ENCODE measurements at regions not wholly inside any gene's neighbourhood (a gene's known extent, or its start where the extent isn't known, plus 50 kb on each side); places are given as distances from the start of the nearest gene placed in this dataset.

DNA sequence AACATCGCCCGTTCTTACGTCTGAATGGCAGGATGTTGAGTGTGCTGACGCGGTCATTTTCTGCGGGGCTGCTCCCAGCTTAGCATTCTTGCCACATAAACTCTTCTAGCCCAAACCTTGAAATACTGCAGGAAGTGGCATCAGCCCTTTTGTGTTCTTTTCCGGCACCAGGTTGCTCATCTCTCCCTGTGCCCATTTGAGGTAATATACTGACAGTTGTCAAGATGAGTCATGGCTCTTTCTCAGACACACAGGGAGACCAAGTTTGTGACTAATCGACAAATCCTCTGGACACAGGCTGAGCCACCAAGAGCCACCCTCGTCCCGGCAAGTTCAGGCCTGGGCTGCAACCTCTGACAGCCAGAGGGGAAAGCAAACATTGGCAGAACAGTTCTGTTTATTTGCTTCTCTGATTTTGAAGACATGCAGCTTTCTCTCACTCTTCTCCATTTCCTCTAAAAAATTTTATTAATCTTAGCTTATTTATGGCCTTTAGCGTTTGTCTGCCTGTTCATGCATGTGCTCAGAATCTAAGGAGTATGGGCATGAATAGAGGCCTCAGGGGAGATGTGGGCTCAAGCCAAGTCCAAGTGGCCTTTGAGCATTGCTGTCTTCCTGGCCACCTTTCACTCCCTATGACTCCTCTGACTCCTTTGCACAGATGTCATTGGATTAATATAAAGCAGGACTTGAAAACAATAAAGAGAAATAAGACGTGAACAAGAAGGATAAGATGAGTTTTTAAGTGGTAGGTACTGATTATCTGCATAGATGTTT is 328.2 kb upstream of the JAG1 start:
- peak; percentile 84 for DNase-seq

DNA sequence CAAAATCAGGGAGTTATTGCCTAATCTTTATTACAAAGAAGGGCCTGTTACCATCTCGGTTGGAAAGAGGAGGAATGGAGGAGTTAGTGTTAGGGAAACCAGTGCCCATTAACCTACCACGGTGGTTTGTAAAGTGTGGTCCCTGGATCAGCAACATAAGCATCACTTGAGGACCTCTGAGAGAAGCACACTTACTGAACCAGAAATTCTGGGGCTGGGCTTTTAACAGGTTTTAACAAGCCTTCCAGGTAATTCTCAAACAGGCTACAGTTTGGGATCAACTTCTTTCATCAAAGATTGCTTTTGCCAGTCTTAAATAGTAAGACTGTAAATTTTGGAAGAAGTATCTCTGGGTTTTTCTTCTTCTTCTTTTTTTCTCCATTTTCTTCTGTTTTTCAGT is 329.5 kb upstream of the JAG1 start:
- no peak for DNase-seq

DNA sequence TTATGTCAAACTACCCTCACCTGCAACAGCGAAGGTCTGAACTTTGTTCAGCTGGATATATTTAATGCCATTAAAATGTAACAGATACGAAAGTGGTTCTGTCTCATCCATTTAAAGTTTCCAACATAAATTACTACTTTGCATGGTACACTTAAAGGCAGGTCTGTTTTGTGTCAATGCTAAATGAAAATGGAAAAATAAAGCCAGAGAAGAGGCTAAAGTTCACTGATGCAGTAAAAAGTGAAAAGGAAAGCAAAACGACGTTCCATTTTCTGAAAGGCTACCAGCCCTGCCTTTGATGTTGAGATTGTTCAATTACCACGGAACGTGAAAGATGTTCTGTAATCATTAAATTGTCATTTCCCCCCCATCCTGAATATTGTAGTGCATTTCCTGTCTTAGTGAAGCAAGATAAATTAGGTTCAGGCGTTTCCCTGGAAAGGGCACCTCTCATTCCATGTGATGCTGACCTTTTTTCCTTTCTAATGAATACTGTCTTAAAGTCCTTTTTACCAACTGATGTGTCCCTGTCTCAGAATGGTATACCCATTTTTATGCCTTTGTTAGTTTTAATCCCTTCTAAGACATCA is 334.7 kb upstream of the JAG1 start:
- DNase-seq, result no peak

DNA sequence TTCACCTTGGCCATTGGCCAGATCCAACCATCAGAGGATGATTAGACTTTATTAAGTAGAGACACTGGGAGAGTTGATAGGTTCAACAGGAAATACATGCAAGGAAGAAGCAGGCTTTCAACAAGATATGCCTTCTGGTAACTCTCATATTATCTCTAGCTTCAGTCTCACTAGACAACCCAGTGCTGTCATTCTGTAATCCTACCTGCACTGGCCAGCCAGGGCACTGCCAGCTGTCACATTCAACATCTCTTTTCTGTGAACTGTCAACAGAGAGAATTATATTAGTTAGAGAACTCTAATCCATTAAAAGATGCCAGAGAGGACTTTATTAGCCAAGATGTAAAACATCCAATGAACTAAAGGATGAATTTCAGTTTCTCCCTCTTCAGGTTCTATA is 337.9 kb upstream of the JAG1 start:
- no peak for DNase-seq

DNA sequence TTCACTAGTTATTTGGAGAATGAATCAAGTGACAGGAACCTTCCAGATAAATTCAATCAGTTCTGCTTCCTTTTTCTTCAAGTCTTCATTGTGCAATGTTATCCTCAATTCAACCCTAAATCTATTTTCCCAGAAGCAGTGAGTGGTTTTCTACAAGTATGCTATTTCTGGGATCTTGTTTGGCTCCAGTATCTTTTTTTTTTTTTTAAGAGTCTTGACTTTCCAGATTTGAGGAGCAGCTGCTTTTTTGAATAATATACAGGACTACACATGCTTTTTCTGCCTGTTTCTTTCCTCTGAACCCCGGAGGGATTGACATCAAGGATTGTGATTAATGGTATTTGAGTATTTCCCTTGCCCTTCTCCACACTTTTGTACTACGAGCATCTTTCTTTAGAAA is 339.2 kb upstream of the JAG1 start:
- DNase-seq, result peak; percentile 23

DNA sequence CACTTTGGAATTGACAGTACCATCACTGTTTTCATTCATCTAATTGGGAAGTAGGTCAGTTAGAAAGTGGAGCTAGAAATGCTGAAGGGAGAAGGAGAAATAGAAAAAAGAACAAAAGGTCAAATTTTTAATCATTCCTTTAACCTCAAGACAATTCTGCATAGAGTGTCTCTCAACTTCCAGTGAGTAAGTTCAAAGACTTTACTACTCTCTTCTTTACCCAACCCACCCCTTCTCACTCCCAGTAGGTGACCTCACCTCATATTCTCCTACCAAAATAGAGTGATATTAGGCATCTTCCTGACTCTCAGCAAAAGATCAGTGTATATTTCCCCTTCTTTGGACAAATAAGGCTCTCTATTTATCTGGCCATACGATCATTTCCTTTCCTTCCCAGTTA is 340.0 kb upstream of the JAG1 start:
- DNase-seq, result no peak

DNA sequence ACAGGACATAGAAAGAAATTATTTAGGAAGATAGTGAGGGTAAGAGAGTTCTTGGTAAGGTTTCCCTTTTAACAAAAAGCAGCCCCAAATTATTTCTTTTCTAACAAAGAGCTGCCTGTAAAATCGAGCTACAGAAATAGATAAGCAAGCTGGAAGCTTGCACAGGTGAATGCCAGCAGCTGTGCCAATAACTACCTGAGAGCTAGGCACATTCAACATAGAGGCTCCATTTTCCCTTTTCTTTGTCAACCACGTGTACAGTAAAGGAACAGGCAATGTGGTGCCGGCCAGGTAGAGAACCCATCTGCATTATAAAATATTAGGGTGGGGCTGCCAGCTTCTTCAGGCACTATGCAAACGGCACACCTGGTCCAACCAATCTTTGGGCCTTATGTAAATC is 341.6 kb upstream of the JAG1 start:
- no peak for DNase-seq

DNA sequence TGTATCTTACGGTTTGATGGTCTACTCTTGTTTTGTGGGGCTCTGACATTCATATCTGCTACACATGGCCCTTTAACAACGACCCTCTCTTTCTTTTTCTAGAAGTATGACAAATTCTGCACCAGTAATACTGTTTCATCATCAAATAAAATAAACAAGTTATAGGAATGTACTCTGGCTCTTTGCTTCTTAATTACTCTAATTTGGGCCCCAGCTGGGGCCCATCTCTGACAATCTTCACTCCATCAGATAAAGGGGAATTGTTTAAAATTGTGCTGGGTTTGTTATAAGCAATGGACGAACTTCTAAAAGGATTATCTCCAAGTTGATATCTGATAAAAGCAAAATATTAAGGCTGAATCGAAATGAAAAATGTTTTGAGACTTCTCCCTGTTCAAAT is 343.6 kb upstream of the JAG1 start:
- DNase-seq, result no peak

DNA sequence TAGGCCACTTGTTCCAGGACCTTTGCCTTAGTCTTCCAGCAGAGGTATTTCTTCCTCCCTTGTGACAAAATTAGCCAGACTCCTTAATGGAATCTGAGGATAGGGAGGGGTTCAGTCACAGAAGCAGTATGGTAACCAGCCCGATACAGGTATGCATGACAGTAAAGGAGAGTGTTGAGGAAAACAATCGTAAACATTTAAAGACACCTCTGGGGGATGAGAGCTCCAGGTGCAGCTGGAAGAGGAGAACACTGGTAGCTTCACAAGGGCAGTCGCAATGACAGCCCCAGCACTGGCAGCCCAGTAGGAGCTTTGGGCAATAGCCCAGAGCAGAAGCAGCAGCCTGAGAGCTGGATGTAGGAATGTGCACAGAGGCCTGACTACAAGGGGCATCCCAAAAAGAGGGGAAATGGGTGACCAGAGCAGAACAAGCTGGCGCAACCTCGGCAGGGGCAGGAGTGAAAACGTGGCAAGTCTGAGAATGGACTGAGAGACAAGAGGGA is 344.9 kb upstream of the JAG1 start:
- no peak for DNase-seq

DNA sequence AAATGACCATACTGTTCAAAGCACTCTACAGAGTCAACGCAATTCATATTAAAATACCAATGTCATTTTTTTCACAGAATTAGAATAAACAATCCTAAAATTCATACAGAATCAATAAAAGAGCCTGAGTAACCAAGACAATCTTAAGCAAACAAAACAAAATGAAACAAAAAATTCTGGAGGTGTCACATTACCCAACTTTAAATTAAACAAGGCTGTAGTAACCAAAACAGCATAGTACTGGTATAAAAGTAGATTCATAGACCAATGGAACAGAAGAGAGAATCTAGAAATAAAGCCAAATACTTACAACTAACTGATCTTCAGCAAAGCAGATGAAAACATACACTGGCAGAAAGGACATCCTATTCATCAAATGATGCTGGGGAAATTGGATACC is 346.9 kb upstream of the JAG1 start:
- no peak for DNase-seq

DNA sequence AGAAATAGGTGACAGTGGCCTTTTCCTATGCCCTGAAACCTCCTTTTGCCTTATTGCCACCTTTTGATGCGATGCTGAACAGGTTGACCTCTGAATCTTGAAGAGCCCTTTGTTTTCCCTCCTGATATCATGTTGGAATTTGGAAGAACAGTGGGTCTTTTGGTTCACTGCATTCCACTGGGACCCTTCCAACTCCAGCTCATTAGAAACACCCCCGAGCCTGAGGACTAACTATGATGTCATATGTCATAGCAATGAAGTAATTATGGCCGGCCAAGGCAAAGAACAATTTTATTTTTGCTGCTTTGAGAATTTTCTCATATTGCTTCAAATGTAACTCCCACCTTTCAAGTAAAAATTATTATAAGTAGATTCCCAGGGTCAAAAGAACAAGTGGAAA is 353.4 kb upstream of the JAG1 start:
- no peak for DNase-seq

DNA sequence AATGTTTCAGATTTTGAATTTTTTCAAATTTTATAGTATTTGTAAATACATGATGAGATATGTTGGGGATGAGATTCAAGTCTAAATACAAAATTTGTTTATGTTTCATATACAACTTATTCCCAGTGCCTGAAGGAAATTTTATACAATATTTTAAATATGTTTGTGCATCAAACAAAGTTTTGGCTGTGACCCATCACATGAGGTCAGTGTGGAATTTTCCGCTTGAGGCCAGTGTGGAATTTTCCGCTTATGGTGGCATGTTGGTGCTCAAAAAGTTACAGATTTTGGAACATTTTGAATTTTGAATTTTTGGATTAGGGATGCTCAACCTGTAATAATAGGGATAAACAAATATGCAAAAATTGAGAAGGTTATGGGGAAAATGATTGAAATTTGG is 356.6 kb upstream of the JAG1 start:
- DNase-seq, result no peak

DNA sequence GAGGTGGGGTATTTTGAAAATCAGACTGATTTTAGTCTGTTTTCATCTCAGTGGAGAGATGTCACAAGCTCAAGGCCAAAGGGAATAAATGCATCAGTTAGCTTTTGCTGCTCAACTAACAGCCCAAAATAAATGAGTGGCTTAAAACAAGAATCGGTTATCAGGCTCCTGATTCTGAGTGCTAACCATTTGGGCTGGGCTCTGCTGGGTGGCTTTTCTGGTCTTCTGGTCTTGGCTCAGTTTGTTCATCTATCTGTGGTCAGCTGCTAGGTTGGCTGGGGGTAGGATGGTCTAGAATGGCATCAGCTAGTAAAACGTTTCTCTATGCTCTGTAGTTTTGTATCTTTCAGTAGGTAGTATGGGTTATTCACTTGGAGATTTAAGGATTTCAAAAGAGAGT is 357.5 kb upstream of the JAG1 start:
- no peak for DNase-seq

DNA sequence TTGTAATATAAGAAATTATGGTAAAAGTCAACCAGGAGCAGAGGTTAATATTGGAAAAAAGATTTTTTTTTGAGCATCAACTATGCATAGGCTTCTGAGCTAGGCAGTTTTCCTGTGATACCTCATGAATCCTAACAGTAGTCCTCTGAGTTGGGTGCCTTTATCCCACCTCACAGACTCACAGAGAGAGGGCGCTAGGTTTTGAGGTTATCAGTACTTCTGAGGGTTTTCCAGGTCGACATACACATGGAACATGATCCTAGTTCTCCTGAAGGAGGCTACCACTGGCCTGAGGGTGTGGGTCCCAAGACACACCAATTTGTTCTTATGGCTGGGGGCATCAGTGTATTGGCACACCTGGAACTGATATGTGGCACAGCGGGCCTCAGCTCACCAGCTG is 358.8 kb upstream of the JAG1 start:
- no peak for DNase-seq

DNA sequence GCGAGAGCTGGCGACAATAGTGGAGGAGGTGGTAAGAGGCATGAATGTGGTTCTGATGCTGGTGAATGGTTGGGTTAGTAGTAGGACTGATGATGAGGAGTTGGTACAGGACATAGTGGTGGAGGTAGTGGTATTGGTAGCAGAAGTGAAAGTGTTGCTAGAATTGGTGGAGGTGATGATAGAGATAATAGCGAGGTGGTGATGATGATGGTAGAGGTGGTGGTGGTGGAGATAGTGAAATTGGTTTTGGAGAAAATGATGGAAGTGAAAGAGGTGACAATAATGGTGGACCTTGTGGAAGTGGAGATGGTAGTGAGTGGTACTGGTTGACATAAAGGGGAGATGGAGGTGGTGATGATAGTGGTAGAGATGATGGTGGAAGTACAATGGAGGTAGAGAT is 360.2 kb upstream of the JAG1 start:
- no peak for DNase-seq

DNA sequence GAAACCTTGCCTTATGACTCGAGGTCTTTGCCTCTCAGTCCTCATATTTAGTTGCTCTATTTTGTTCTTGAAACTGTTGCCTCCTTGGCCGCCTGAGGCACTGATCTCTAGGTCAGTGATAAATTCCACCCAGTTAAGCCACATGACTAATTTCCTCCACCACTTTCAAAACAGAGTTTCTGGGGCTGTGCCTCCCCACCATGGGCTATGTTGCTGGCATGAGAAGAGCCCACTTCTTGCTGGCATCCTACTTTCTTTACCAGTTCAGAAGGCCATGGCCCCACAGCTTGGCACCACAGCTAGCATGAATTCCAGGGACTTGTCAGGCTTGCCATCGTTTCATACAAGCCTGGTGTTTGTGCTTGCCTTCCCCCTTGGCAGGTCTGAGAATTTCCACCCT is 361.4 kb upstream of the JAG1 start:
- no peak for DNase-seq

DNA sequence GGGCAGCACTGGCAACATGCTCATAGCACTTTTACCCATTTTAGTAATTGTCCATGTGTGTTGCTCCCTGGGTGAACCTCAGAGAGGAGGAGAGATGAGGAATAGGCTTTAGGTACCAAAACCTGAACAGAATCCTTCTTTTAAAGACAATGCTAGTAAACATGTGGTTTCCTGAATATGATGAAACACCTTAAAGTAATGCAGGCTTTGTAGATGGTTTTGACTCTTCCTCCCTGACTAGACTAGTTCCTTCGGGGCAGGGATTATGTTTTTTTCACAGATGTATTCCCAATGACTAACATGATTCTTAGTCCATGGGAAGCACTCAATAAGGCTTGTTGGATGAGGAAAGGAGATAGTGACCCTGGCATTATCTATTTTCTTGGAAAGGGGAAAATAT is 367.6 kb upstream of the JAG1 start:
- DNase-seq, result no peak

DNA sequence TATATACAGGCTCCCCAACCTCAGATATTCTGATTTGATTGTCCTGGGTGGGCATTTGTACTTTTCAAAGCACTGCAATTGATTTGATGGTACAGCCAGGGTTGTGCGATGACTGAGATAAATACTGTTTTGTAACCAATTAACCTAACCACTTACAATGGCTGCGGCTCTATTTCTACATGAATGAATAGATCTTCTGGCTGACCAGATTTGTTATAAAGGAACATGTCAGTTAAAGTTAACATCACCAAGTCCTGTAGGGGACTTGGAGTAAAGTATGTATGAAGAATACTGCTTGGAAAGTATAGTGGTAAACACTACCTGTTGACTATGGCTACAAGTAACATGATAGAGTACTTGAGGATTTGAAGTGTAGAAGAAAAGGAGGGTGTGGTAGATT is 369.2 kb upstream of the JAG1 start:
- no peak for DNase-seq

DNA sequence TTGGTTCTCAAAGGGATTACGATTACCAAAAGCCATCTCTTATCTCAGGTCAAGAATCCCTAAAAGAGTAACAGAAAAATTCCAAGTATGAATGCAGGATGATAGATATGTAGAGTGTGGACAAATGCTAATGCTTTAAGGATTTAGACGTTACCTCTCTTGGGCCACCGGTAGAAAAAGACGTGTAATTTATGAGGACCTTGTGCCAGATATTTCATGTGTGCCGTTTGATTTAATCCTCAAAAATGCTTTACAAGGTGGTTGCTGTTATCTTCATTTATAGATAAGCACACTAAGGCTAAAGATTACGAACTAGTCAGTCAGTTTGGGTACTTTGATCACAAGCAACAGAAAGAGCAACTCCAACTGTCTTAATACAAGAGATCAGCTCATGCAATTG is 370.8 kb upstream of the JAG1 start:
- DNase-seq, result no peak

DNA sequence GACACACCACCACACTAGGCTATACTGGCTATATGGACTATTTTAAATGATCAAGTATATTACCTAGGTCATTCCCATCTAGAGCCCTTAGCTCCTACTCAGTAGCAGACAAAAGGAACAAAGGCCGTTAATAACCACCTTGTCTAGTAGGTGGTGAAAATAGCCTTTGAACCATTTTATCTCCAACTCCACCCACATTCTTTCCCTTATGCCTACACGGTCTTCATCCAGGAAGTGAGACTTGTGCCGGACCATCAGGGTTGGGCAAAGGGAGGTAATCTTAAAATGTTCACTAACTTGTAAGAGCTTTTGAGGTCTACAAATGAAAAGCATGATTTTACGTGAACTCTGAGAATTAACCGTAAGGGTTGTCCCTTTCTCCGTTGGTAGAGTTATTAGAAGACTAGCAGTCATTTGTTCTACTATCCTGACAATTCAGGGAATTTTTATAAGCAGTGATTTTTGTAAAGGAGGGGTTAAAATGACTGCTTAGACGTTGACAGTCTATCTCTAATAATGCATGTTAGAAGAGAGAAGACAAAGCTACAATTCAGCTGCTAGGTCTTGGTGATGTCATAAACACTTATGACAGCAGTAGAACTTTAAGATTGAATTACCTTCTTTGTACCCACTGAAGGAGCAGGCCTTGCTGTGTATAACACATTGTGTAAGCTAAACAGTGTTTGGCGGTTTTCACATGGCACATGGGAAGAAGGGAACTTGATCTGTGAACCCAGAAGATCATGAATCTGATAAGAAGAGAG is 371.8 kb upstream of the JAG1 start:
- no peak for DNase-seq

DNA sequence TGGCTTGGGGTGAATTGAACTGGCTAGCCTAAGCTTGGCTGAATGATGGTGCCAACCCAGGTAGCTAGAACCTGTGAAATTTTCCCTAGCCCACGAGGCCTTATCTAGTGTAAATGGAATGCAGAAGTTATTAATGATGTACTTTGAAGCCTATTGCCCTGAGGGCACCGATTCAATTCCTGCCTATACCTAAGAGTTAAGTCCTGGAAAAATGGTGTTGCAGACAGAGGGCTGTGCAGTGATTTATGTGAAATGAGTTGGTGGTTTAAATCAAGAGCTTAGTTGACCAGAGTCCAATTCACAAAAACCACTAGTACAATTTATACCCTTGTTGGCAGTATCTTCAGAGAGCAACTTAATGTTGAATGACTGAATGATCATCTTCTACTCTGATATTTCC is 373.8 kb upstream of the JAG1 start:
- no peak for DNase-seq

DNA sequence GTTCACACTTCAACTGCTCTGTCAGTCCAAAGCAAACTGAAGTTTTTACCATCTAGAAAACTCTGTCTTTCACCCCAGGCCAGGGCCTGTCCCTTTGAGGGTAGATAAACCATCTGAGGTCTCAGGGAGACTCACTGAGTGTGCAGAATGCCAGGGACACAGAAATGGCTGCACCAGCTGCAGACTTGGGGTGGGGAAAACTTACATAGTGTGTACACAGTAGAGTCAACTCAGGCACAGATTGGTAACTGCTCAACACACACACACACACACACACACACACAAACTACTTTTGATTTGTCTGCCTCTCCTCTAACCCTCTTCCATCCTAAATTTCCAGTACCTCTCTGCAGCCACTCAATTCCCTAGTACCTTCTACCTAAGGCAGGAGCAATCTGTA is 374.9 kb upstream of the JAG1 start:
- no peak for DNase-seq

DNA sequence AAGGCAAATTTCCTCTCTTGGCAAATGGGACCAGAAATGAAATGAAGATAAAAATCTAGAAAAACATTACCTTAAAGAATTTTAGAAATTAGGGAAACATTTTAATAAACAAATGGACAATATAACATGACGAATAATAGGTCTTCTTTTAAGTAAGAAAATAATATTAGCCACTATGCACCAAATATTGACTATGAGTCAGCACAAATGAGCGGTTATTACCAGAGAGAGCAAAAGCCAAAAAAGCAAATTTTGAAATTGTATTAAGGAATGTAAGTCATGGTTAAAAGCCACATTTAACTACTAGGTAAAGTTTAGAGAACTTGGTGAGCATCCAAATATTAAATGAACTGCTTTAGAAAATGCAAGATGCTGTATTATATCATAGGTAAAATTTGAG is 376.6 kb upstream of the JAG1 start:
- DNase-seq, result no peak

DNA sequence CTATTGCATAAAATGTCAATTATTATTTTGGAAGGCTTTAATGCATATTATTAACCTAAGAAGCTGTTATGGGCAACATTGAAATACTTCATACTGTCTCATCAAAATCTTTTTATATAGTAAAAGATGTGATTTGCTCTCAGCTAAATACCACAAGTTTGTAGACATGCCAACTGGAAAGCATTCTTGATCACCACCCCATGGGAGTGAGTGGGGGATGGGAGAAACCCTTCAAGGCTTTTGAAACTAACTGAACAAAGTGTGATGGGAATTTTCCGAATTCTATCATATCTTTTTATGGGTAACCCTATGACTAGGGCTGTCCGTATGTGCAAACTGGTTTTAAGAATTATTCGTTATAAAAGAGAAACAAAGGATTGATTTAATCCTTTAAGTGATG is 377.3 kb upstream of the JAG1 start:
- no peak for DNase-seq
